Left forelimb (tissue), 1 donor: ENCODE measurements at regions not wholly inside any gene's neighbourhood (a gene's known extent, or its start where the extent isn't known, plus 50 kb on each side); places are given as distances from the start of the nearest gene placed in this dataset.
"Not testable (repeated sequence)": the region's sequence is repeated elsewhere in the genome, so short reads cannot be mapped to it uniquely, and the experiment has no call there.

Experiments
- DNase-seq: peaks from one replicate; pipeline ENCODE4 v3.0.0-alpha.2; 2018; ENCODE audit warnings: low spot score

DNA sequence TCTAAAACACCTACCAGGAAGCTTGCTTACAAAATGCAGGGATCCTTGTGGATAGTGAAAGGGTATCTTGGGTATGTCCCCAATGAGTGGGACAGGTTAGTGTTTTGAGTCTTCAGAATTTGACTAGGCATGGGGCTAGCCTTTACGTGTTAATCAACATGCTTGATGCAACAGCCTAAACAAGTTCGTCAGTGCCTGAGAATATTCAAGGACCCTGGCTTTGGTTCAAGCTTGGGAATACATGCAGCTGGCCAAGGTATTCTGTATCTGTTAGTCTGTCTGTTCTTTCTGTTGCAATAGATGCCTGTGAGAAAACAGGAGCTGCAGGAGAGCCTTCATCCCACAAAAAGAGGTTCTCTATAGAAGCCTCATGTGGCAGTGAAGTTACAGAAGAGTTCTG lies 149.5 kb downstream of the CCNG2 start:
- DNase-seq = no peak

DNA sequence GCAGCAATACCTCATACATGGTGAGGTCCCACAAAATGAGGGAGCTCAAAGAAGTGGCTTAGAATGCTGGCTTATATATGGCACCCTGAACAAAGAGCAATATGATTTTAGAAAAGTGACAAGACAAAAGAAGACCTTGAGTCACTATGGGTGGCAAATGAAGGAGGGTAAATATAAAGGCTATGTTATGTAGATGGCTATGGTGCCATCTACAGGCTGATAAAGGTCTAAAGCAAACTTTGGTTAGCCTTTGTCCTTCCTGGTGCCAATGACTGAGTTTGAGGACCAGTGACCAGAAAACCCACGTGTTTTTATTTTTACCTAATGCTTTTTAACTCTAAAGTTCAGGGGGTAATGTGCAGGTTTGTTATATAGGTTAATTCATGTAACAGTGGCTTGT lies 151.8 kb downstream of the CCNG2 start:
- DNase-seq = no peak

DNA sequence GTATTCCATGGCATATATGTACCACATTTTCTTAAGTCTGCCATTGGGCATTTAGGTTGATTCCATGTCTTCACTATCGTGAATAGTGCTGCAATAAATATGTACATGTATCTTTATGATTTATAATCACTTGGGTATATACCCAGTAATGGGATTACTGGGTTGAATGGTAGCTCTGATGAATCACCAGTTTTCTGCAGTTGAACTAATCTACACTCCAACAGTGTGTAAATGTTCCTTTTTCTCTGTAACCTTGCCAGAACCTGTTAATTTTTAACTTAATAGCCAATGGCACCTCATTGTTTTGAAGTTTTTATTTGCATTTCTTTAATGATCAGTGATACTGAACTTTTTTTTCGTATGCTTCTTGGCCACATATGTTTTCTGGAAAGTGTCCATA lies 152.5 kb downstream of the CCNG2 start:
- DNase-seq = no peak

DNA sequence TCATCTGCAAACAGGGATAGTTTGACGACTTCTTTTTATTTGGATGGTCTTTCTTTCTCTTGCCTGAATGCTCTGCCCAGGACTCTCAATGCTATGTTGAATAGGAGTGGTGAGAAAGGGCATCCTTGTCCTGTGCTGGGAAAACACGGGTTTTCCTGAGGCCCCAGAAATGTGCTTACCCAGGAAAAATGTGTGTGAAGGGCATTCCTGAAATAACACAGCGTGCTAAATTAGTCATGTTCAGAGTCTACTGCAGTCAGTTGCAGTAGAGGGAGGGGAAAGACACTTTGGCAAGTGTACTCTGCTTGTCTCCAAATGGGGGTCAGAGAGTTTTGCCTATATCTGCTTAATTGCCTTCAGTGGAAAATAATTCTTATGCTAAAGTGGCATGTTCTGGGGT lies 153.9 kb downstream of the CCNG2 start:
- DNase-seq = no peak

DNA sequence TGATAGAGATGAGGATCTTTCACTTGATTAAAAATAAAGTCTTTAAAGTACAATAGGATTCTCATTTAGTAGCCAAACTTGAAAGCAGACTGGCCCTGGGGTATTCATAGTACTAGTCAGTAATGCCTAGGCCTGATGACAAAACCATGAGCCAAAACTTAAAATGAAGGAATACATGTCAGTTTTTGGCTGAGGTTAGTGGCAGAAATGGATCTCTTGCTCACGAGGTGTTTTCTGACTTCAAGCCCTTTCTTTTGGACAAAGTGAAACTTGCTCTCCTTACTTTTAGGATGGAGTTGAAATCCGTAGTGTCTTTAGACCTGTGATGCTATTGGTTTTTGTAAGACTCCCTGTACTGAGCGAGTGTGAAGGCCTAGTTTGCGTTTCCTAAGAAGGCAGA lies 157.7 kb downstream of the CCNG2 start:
- no peak for DNase-seq

DNA sequence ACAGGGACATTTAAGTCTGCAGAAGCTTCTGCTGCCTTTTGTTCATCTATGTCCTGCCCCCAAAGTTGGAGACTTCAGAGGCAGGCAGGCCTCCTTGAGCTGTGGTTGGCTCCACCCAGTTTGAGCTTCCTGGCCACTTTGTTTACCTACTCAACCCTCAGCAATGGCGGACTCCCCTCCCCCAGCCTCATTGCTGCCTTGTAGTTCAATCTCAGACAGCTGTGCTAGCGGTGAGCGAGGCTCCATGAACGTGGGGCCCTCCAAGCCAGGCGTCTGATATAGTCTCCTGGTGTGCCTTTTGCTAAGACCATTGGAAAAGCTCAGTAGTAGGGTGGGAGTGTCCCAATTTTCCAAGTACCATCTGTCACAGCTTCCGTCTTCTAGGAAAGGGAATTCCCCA lies 170.1 kb downstream of the CCNG2 start:
- no peak for DNase-seq

DNA sequence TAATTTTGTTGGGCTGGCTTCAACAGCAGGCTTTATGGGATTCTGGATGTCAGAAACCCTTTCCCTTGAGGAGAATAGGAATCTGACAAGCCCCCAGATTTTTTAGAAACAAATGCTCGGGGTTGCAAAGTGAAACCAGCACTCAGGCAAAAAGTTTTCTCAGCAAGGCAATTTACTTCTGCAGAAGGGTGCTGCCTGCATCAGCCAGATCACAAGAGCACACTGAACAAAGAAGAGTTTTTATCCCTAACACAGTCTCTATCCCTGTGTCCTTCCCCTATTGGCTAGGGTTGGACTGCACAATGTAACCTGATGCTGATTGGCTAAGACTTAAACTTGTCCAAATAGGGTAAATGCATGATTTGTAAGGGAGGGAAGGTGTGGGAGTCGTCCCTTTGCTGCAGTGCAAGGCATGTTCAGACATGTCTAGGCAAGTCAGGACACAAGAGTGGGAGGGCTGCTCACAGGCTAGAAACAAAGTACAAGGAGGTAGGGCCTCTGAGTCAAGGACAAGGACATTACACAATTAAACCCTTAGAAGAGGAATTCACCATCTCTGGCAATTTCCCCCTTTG lies 175.8 kb downstream of the CCNG2 start:
- DNase-seq = no peak

DNA sequence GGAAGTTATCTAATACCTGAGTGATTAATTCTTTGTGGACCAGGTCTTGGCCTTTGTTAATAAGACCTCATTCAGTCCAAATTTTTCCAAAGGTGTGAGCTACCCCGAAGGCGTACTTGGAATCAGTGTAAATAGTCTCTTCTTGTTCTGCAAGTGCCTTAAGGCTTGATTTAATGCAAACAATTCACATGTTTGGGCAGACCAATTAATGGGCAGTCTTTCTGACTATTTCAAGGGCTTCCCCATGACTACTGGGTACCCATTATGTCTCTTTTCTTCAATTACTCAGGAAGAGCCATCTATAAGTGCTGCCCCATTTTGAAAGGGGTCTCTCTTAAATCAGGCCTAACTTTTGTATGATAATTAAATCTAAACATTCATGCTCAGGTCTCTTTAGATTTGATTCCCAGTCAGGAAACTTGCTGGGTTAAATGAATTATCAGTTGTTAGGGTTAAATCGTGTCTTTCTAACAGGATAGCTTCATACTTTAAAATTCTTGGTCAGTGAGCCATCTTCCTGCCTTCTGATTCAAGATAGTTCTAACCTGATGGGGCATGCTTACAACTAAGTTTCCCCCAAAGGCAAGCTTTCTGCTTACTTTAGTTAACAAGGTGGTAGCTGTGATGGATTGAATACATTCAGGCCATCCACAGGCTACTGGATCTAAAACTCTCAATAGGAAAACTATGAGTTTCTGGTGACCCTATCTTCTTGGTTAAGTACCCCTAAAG lies 179.6 kb downstream of the CCNG2 start:
- no peak for DNase-seq

DNA sequence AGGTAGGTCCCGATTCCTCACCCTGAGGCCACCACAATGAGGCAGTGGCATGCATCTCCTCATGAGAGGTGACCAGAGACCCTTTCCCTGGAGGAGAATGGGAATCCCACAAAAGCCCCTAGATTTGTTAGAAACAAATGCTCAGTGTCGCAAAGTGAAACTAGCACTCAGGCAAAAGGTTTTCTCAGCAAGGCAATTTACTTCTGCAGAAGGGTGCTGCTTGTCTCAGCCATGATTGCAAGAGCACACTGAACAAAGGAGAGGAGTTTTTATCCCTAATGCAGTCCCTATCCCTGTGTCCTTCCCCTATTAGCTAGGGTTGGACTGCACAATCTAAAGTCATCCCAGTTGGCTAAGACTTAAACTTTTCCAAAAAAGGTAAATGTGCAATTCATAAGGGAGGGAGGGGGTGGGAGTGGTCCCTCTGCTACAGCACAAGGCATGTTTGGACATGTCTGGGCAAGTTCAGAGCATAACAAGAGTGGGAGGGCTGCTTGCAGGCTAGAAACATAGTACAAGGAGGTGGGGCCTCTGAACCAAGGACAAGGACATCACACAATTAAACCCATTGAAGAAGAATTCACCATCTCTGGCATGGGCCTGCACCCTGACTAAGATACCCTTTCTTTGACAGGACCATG lies 185.3 kb downstream of the CCNG2 start:
- no peak for DNase-seq

DNA sequence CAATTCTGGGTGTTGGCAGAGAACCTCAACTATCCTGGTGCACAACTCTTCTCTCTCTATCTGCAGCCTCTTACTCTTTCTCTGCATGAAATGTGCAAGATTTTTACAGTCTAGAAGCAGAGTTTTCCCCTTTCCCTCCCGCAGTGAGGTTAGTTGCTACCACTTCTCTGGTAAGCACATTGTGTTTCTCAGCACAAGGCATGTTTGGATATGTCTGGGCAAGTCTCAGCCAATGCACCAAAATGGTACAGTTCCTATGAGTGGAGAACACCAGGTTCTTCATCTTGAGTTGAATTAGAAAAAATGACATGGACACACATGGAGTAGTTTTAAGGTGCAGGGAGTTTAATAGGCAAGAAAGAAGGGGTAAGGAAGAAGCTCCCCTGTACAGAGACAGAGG lies 187.0 kb downstream of the CCNG2 start:
- no peak for DNase-seq

DNA sequence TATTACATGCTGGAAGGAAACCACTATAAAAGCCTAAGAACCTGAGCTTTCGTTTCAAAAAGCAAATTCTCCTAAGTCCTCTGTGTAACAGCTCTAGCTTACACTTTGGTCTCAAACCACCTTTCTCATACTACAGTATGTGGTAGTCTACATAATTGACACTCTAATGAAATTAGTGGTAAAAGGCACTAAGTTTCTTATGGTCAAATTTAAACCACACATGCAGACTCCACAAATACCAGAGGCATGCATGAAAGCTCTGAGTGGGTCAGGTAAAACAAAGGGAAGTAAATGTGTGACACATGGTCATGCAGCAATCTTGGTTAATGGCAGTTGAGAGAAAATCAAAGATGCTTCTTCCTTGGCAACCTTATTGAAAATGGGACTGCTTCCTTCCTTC lies 187.8 kb downstream of the CCNG2 start:
- DNase-seq = no peak

DNA sequence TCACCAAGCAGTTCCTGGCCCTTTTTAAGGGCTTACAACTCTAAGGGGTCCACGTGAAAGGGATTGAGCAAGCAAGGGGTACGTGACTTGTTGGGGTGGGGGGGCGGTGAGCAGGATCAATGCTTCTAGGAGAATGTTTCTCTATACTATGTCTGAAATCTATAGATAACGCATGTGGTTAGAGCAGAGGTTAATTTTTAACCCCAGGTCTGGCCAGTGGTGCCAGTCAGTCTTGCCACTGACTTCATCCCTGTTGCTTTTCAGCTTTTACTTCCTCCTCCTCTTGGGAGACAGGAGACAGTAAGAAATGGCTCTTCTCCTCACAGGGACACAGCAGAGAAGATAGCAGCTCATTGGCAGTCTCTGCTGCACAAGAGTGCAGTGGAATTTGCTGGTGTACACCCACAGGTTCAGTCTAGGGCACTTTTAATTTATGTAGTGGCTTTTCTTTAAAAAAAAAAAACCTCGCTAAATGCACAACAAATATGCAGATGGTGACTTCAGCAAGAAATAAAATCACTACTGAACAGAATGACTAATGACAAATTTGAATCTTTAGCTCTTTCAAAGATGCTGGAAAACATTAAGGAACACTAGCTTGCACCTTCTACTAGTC lies 190.5 kb downstream of the CCNG2 start:
- DNase-seq = no peak

DNA sequence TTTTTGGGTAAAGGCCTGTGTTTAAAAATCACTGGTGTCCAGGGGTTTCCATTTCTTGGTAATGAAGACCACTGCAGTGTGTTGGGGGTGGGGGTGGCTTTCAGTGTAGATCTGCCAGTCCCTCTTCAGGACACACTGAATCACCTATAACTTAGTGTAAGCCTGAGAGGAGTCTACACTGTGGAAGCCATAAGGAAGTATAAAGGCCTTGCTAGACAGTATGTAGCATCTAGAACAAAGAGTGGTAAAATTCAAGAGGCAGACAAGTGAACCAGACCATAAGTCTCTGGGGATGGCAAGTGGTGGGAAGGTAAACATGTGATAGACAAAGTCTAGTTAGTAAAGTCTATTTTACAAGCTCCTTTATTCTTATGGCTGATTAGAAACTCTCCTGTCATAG lies 191.8 kb downstream of the CCNG2 start:
- no peak for DNase-seq

DNA sequence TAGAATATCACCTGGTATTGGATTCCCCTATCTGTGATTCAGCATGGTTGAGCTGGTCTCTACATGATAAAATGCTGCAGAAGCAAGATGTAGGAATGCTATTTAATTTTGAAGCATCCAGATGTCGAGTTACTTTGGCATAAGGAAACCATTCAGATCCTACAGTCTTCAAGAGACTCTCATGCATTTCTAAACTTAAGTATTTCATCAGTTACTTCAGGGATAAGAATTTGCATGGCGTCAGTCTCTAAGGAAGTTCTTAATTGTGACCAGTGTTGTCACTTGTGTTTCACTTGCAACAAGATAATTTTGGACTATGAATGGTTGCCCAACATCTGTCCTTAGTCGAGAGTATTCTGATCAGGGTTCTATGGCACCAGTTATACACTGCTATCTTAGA lies 192.4 kb downstream of the CCNG2 start:
- no peak for DNase-seq

DNA sequence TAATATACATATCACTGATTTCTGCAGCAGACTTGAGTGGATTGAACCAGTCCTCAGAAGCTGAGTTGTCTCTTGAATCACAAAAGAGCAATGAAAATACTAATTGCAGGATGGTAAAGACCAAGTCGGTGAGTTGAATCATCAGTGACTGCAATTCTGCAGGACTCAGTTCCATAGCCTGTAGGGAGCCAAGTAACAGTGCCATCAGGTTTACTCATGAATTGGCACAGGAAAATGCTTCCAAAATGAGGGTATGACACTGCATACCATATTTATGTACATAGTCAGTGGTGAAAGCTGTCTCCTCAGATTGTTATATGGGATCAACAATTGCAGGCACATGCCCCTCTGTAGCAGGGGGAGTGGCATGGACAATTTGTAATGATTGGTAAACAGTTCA lies 192.8 kb downstream of the CCNG2 start:
- DNase-seq = no peak

DNA sequence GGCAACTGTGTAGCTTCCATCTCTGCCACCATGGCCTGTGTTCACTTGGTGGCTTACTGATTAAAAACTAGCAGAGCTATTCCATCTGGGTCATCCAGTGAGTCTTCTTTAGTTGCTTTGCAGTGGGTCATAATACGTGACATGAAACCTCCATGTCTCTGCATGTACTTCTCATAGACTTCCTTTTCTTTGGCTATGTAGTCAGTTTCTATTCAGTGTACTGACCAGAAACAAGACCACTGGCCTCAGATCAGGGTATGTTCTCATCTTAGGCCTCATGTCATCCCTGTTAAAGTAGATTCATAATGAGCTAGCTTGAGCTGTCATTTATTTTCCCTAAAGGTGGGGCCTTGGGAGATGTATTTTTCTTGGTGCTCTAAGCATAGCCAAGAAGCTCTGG lies 195.2 kb downstream of the CCNG2 start:
- no peak for DNase-seq

DNA sequence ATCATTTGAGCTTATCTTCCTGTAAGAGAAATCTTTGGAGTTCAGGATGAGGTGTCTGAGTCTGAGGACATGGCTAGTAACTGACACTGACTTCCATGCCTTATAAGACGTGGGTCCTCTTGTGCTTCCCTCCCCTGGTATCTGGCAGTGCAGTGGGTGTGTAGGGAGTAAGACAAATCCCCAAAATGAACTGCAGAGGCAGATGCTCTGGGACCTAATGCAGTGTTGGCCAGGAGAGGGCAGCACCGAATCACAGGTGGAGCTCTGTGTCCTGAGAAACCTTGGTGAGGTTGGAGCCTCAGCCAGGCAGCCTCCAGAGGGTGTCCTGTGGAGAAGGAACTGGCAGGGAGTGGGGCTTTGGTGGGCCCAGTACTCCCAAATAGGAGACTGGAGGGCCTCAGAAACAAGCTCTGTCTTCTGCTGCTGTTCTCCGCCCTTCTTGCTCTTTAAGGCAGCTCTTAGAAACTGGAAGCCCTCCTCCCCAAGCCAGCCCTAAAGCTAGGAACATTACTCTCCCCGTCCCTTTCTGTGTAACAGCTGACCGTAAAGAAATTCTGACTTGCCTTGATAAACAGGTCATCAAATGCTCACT lies 196.8 kb downstream of the CCNG2 start:
- not testable (repeated sequence) for DNase-seq

DNA sequence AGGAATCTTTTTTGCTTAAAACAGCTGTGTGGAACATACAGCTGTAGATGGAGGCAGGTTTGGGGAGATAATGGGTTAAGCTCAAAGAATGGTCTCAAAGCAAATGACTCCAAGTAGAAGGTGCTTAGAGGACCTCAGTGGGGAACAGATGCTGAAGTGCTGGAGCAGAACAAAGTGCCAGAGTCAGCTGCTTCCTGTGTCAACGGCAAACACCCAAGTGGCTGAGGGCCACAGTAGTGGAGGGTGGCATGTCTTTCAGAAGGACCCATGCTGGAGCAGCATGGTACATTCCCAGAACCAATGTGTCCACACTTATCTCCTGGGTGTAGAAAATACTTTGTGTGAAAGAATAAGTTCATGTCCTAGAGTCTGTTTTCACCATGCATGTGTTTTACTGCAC lies 197.5 kb downstream of the CCNG2 start:
- no peak for DNase-seq

DNA sequence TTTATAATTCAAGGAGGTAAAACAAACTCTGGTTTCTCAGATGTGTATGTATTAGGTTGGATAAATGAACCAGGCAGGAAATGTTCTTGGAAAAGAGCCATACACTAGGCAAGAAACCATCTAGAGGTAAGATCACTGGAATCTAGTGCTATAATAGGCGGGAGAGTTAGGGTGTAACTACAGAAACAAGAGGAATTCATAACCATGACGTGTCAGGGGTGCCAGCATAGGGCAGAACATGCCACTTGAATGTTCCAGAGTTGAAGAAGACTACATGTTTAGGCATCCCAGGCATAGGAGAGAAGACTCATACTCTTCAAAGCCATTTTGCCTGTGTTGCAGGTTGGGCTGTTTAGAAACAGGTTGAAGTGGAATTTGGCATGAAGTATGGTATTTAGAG lies 198.7 kb downstream of the CCNG2 start:
- no peak for DNase-seq

DNA sequence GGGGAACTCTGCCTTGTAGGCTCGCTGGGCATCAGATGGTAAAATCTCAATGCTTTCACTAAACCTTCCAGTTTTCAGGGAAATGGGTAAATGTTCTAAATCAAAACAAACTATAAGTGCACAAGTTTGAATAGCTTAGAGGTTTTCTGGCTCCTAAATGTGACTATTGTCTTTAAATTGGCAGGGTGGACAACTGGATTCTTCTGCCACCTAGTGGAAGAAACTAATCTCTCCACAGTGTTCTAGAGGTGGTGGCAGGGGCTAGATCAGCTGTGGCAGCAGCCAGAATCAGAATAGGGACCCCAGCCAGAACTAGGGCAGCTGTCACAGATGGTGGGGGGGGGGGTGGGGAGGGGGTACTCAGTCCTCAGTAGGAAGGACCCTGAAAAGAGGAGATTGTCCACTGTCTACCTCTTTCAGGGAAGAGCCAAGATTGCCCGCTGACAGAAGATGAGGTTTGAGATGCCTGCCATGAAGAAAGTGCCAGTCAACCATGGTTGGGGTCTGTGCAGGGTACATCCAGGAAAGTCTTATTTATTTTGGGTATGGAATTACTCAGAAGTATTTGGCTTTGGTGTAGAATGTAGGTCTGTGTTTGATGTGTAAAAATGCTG lies 201.4 kb downstream of the CCNG2 start:
- DNase-seq = no peak

DNA sequence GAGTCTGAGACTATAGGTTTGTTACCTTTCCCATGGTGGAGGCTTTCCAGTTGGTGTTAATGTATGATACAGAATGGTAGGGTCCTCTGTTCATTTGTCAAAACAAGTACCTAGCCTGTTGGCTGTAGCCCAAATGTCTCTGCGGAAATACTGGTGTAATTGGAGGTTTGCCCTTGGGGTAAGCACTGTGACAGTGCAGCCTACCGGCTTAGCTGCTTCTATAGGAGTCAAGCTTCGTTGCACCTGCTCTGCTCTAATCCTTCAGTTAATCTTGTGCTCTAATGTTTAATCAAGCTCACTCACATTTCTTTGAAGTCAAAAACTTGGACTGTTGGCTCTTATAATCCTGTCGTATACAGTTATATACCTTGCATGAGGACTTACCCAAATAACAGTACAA lies 203.4 kb downstream of the CCNG2 start:
- DNase-seq = no peak

DNA sequence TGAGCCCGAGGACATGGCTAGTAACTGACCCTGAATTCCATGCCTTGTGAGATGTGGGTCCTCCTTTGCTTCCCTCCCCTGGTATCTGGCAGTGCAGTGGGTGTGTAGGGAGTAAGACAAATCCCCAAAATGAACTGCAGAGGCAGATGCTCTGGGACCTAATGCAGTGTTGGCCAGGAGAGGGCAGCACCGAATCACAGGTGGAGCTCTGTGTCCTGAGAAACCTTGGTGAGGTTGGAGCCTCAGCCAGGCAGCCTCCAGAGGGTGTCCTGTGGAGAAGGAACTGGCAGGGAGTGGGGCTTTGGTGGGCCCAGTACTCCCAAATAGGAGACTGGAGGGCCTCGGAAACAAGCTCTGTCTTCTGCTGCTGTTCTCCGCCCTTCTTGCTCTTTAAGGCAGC lies 209.9 kb downstream of the CCNG2 start:
- DNase-seq = not testable (repeated sequence)
